ENCODE measurements at regions not wholly inside any gene's neighbourhood (a gene's known extent, or its start where the extent isn't known, plus 50 kb on each side); places are given as distances from the start of the nearest gene placed in this dataset.

- Histone ChIP-seq H3K4me3 (ENCODE audit: low read length) (no peak overlapping the region), H3K27ac (ENCODE audit: low read length) (no peak overlapping the region), H3K4me1 (ENCODE audit: insufficient read depth, low read length) (no peaks in the 10 kb centered on the region), H3K36me3 (ENCODE audit: low read depth, low read length) (no peaks in the 10 kb centered on the region), H3K9me2 (replicated peaks; ENCODE audit: low read length) (no peaks in the 10 kb centered on the region), H2AFZ (ENCODE audit: low read length) (no peak overlapping the region), H3K79me2 (ENCODE audit: low read length) (no peaks in the 10 kb centered on the region), H3K27me3 (ENCODE audit: low read length) (peaks cover 12% of the 10 kb centered on the region), H3K9me3 (ENCODE audit: low read length) (no peaks in the 10 kb centered on the region), H4K20me1 (ENCODE audit: low read length) (no peaks in the 10 kb centered on the region), H3K9ac (ENCODE audit: low read length) (no peak overlapping the region), H3K4me2 (ENCODE audit: low read length) (no peak overlapping the region), H3F3A (ENCODE audit: low read length, unreplicated experiment) (no peaks in the 10 kb centered on the region)
- ChIA-PET POLR2A (ENCODE audit: unreplicated experiment) (no interaction called here), CTCF (no interaction called here)
- ATAC-seq (no peak), DNase-seq (no peak)
- BruUV-seq (replicated peaks) = no TSS peak
- intact Hi-C loops (cut with micrococcal nuclease) = no loop called here
- no peak for TF ChIP-seq CTCF (conservative IDR thresholded peaks at IDR 0.05; ENCODE audit: low read depth, low read length)
- no peak for TF ChIP-seq EZH2phosphoT487 (IDR thresholded peaks at IDR 0.05; ENCODE audit: borderline replicate concordance, low read length)
- TF ChIP-seq EZH2 (IDR thresholded peaks at IDR 0.05; ENCODE audit: low read length, unreplicated experiment) = no peak
Observed at GRCh38 chr16:73531021-73531420, 483.1 kb upstream of the ZFHX3 start.

- no peaks in the 10 kb centered on the region for H3K9me2 ChIP-seq (replicated peaks; ENCODE audit: low read length)
- H3F3A ChIP-seq (ENCODE audit: low read length, unreplicated experiment) = no peaks in the 10 kb centered on the region
- intact Hi-C loops (cut with micrococcal nuclease) = no loop called here
- H2AFZ ChIP-seq (ENCODE audit: low read length) = no peak overlapping the region
- no peak overlapping the region for H3K27ac ChIP-seq (ENCODE audit: low read length)
- H4K20me1 ChIP-seq (ENCODE audit: low read length) = no peaks in the 10 kb centered on the region
- H3K27me3 ChIP-seq (ENCODE audit: low read length) = peaks cover 17% of the 10 kb centered on the region
- CTCF ChIA-PET = no interaction called here
- H3K4me3 ChIP-seq (ENCODE audit: low read length) = no peak overlapping the region
- POLR2A ChIA-PET (ENCODE audit: unreplicated experiment) = no interaction called here
- no peaks in the 10 kb centered on the region for H3K36me3 ChIP-seq (ENCODE audit: low read depth, low read length)
- no peak for ATAC-seq
- H3K9me3 ChIP-seq (ENCODE audit: low read length) = no peaks in the 10 kb centered on the region
- H3K4me1 ChIP-seq (ENCODE audit: insufficient read depth, low read length) = no peaks in the 10 kb centered on the region
- BruUV-seq (replicated peaks) = no TSS peak
- no peak overlapping the region for H3K4me2 ChIP-seq (ENCODE audit: low read length)
- H3K79me2 ChIP-seq (ENCODE audit: low read length) = no peaks in the 10 kb centered on the region
- no peak overlapping the region for H3K9ac ChIP-seq (ENCODE audit: low read length)
- DNase-seq = no peak
- TF ChIP-seq EZH2 (IDR thresholded peaks at IDR 0.05; ENCODE audit: low read length, unreplicated experiment) (no peak), CTCF (conservative IDR thresholded peaks at IDR 0.05; ENCODE audit: low read depth, low read length) (no peak), EZH2phosphoT487 (IDR thresholded peaks at IDR 0.05; ENCODE audit: borderline replicate concordance, low read length) (no peak)
Observed at GRCh38 chr16:73530529-73530928, 482.6 kb upstream of the ZFHX3 start.

GRCh38 chr16:73529303-73530012 is 481.5 kb upstream of the ZFHX3 start:
- no TSS peak for BruUV-seq (replicated peaks)
- H3K9ac ChIP-seq (ENCODE audit: low read length) = no peak overlapping the region
- no peak overlapping the region for H3K4me3 ChIP-seq (ENCODE audit: low read length)
- H3K4me1 ChIP-seq (ENCODE audit: insufficient read depth, low read length) = no peaks in the 10 kb centered on the region
- H2AFZ ChIP-seq (ENCODE audit: low read length) = no peak overlapping the region
- peaks cover 17% of the 10 kb centered on the region; the same call in 1 of the 2 replicates for H3K27me3 ChIP-seq (ENCODE audit: low read length)
- H3K4me2 ChIP-seq (ENCODE audit: low read length) = no peak overlapping the region
- H4K20me1 ChIP-seq (ENCODE audit: low read length) = no peaks in the 10 kb centered on the region
- ChIA-PET POLR2A (ENCODE audit: unreplicated experiment) (no interaction called here), CTCF (no interaction called here)
- no peaks in the 10 kb centered on the region for H3K79me2 ChIP-seq (ENCODE audit: low read length)
- no peaks in the 10 kb centered on the region for H3K9me2 ChIP-seq (replicated peaks; ENCODE audit: low read length)
- no peaks in the 10 kb centered on the region for H3K9me3 ChIP-seq (ENCODE audit: low read length)
- ATAC-seq = no peak
- no peaks in the 10 kb centered on the region for H3F3A ChIP-seq (ENCODE audit: low read length, unreplicated experiment)
- no peak overlapping the region for H3K27ac ChIP-seq (ENCODE audit: low read length)
- H3K36me3 ChIP-seq (ENCODE audit: low read depth, low read length) = no peaks in the 10 kb centered on the region
- no peak for DNase-seq
- intact Hi-C loops (cut with micrococcal nuclease) = no loop called here
- no peak for TF ChIP-seq CTCF (conservative IDR thresholded peaks at IDR 0.05; ENCODE audit: low read depth, low read length)
- no peak for TF ChIP-seq EZH2phosphoT487 (IDR thresholded peaks at IDR 0.05; ENCODE audit: borderline replicate concordance, low read length)
- no peak for TF ChIP-seq EZH2 (IDR thresholded peaks at IDR 0.05; ENCODE audit: low read length, unreplicated experiment)

Data from PC-3 (cell line).